ENCODE measurements at regions not wholly inside any gene's neighbourhood (a gene's known extent, or its start where the extent isn't known, plus 50 kb on each side); places are given as distances from the start of the nearest gene placed in this dataset.

DNA sequence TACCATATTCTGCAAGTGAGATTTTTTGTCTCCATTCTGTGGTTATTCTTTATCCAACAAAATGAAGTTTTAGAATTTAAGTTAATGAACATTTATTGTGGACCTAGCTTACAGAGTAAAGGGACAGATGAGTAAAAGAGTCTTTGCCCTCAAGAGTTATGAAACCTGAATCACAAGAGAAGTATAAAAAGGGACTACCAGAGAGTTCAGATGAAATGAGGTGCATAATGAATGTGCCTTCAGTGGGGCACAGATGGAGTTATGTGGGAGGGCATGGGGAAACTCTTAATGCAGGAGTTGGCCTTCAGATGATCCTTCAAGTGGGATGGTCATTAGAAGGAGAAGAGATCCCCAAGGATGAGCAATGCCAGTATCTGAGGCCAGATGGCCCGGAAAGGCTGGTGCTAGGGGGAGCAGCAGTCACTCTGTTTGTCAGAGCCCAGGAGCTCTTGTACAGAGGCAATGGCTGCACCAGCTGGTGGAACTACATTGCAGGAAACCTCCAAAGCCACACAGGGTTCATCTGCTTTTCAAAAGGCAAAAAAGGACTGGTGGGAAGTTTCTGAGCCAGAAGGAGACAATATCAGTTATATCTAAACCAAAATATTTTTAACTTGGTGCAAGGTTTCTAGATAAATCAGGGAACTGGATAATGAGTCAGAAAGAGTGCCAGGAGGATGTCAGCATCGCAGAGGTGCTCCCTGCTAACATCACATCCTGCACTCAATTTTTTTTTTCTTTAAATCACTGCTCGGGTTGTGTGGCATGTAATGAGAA, 162.0 kb downstream of the KLF6 start:
- no peak for TF ChIP-seq EZH2phosphoT487 (IDR thresholded peaks at IDR 0.05; ENCODE audit: borderline replicate concordance, low read depth)
- TF ChIP-seq, protein P1, sequence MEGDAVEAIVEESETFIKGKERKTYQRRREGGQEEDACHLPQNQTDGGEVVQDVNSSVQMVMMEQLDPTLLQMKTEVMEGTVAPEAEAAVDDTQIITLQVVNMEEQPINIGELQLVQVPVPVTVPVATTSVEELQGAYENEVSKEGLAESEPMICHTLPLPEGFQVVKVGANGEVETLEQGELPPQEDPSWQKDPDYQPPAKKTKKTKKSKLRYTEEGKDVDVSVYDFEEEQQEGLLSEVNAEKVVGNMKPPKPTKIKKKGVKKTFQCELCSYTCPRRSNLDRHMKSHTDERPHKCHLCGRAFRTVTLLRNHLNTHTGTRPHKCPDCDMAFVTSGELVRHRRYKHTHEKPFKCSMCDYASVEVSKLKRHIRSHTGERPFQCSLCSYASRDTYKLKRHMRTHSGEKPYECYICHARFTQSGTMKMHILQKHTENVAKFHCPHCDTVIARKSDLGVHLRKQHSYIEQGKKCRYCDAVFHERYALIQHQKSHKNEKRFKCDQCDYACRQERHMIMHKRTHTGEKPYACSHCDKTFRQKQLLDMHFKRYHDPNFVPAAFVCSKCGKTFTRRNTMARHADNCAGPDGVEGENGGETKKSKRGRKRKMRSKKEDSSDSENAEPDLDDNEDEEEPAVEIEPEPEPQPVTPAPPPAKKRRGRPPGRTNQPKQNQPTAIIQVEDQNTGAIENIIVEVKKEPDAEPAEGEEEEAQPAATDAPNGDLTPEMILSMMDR (IDR thresholded peaks at IDR 0.05) = no peak
- TF ChIP-seq POLR2AphosphoS5 (IDR thresholded peaks at IDR 0.05; ENCODE audit: low read depth, low read length) = no peak
- TF ChIP-seq TAF1 (IDR thresholded peaks at IDR 0.05; ENCODE audit: borderline replicate concordance, low read depth, low read length) = no peak
- peak; percentile 42 for TF ChIP-seq JUND (IDR thresholded peaks at IDR 0.05)
- TF ChIP-seq RFX5 (IDR thresholded peaks at IDR 0.05; ENCODE audit: low read length) = no peak
- TF ChIP-seq, protein P2, sequence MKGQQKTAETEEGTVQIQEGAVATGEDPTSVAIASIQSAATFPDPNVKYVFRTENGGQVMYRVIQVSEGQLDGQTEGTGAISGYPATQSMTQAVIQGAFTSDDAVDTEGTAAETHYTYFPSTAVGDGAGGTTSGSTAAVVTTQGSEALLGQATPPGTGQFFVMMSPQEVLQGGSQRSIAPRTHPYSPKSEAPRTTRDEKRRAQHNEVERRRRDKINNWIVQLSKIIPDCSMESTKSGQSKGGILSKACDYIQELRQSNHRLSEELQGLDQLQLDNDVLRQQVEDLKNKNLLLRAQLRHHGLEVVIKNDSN (IDR thresholded peaks at IDR 0.05; ENCODE audit: borderline replicate concordance, low read depth) = no peak
- peak in 1 of 2 experiments; percentile 53; a peak in 2 of 4 replicates for TF ChIP-seq EP300 (IDR thresholded peaks at IDR 0.05; ENCODE audit: borderline replicate concordance in 1 of 2, low read depth in 1 of 2, low read length in 1 of 2)
- no peak for TF ChIP-seq SMC3 (IDR thresholded peaks at IDR 0.05; ENCODE audit: low read depth, low read length)
- TF ChIP-seq FOXJ3 (CRISPR knock-in tag; IDR thresholded peaks at IDR 0.05) = no peak
- no peak for TF ChIP-seq FOXM1 (IDR thresholded peaks at IDR 0.05; ENCODE audit: low read depth)
- TF ChIP-seq, protein P3, sequence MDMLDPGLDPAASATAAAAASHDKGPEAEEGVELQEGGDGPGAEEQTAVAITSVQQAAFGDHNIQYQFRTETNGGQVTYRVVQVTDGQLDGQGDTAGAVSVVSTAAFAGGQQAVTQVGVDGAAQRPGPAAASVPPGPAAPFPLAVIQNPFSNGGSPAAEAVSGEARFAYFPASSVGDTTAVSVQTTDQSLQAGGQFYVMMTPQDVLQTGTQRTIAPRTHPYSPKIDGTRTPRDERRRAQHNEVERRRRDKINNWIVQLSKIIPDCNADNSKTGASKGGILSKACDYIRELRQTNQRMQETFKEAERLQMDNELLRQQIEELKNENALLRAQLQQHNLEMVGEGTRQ (IDR thresholded peaks at IDR 0.05; ENCODE audit: borderline replicate concordance, low read depth, low read length) = no peak
- TF ChIP-seq TEAD4 (IDR thresholded peaks at IDR 0.05; ENCODE audit: borderline replicate concordance, insufficient read depth) = no peak; the same call in 1 of the 2 replicates
- TF ChIP-seq YY1 (IDR thresholded peaks at IDR 0.05; ENCODE audit: low read depth) = no peak

Data from SK-N-SH (cell line).